Endothelial cell of umbilical vein (primary cell): ENCODE measurements at regions not wholly inside any gene's neighbourhood (a gene's known extent, or its start where the extent isn't known, plus 50 kb on each side); places are given as distances from the start of the nearest gene placed in this dataset.

Experiments
- CTCF ChIP-seq, 2 donors: IDR thresholded peaks; 1 replicate in 1 of 2; 2 replicates in 1 of 2; pipeline ENCODE4 v1.5.1; 2011; ENCODE audit warnings: low read length in 2 of 2, mild to moderate bottlenecking in 2 of 2, moderate library complexity in 2 of 2, control low read depth in 1 of 2, inconsistent platforms in 1 of 2, low read depth in 1 of 2; ENCODE audit not compliant: insufficient read depth in 1 of 2; ENCODE audit errors: extremely low read depth in 1 of 2
- EZH2 ChIP-seq: IDR thresholded peaks from 2 replicates; pipeline ENCODE4 v1.6.1; 2012; ENCODE audit warnings: borderline replicate concordance, low read depth, mild to moderate bottlenecking, moderate library complexity, low read length, inconsistent platforms; ENCODE audit not compliant: severe bottlenecking
- FOS ChIP-seq: IDR thresholded peaks from 2 replicates; pipeline ENCODE4 v1.6.1; 2011; ENCODE audit warnings: mild to moderate bottlenecking, low read length, moderate library complexity, borderline replicate concordance; ENCODE audit not compliant: insufficient read depth
- MAX ChIP-seq: IDR thresholded peaks from 2 replicates; pipeline ENCODE4 v1.6.1; 2011; ENCODE audit not compliant: insufficient read depth, insufficient read length
- POLR2A ChIP-seq: IDR thresholded peaks from 2 replicates; pipeline ENCODE4 v1.6.1; 2012; ENCODE audit warnings: low read depth, mild to moderate bottlenecking, control low read depth, low read length
- POLR2AphosphoS5 ChIP-seq: IDR thresholded peaks from 2 replicates; pipeline ENCODE4 v1.6.1; 2012; ENCODE audit warnings: low read depth, mild to moderate bottlenecking, control low read depth, low read length, moderate library complexity; ENCODE audit not compliant: insufficient read depth

- TF ChIP-seq CTCF (IDR thresholded peaks at IDR 0.05; ENCODE audit: extremely low read depth in 1 of 2, insufficient read depth in 1 of 2, low read depth in 1 of 2, low read length in 2 of 2) (no peak), POLR2A (no peak), MAX (no peak), EZH2 (no peak), FOS (no peak), POLR2AphosphoS5 (no peak)
These were observed 194.3 kb downstream of the DLEU7 start for GRCh38 chr13:50649211-50649610.
